ENCODE measurements at regions not wholly inside any gene's neighbourhood (a gene's known extent, or its start where the extent isn't known, plus 50 kb on each side); places are given as distances from the start of the nearest gene placed in this dataset.

GRCh38 chr5:18027241-18027867 lies 393.1 kb downstream of the TAF11L14 start:
- in situ Hi-C loops (cut with MboI; ENCODE audit: low sequenced_read_pairs) = no loop called here

- in situ Hi-C loops (cut with MboI; ENCODE audit: low sequenced_read_pairs) = no loop called here
Observed at GRCh38 chr5:18028036-18028435, 393.8 kb downstream of the TAF11L14 start.

- in situ Hi-C loops (cut with MboI; ENCODE audit: low sequenced_read_pairs) = no loop called here
Observed at GRCh38 chr5:18032744-18033143, 398.5 kb downstream of the TAF11L14 start.

DNA sequence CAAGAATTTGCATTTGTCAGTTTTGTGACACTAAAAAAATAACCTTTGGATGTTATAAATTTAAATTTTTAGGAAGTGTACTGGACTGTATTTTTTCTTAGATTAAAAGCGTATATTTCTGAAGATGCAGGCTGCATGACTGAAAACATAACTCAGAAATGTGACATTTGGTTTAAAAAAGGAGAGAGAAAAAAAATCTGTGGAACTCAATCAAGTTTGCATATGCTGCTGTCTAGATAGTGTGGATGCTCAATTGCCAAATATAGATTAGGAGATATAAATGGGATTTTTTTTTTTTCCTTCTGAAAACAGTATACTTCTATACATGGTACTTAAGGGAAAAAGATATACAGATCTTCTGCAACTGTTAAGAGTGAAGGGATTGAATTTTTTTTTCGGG lies 402.3 kb downstream of the TAF11L14 start:
- in situ Hi-C loops (cut with MboI; ENCODE audit: low sequenced_read_pairs) = no loop called here

GRCh38 chr5:18037718-18038117 lies 403.5 kb downstream of the TAF11L14 start:
- in situ Hi-C loops (cut with MboI; ENCODE audit: low sequenced_read_pairs) = no loop called here

GRCh38 chr5:18043344-18043743 lies 409.1 kb downstream of the TAF11L14 start:
- in situ Hi-C loops (cut with MboI; ENCODE audit: low sequenced_read_pairs) = no loop called here

GRCh38 chr5:18048449-18048848 lies 414.2 kb downstream of the TAF11L14 start:
- in situ Hi-C loops (cut with MboI; ENCODE audit: low sequenced_read_pairs) = no loop called here

DNA sequence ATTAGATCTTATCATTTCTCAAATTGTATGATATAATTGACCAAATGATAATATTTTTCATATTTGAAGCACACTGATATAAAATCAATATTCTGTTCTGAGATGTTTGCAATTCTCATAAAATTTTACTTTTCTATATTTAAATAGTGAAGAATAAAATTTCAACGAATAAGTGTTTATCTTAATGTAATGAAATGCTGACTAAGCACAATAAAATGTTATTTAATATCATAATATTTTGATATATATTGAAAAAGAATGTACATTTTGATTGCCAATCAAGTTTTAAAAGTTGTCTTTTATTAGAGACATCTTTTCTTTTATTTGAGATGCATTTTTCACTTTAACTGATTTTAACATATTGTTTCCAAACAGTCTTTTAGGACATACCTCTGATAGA lies 416.1 kb downstream of the TAF11L14 start:
- in situ Hi-C loops (cut with MboI; ENCODE audit: low sequenced_read_pairs) = no loop called here

DNA sequence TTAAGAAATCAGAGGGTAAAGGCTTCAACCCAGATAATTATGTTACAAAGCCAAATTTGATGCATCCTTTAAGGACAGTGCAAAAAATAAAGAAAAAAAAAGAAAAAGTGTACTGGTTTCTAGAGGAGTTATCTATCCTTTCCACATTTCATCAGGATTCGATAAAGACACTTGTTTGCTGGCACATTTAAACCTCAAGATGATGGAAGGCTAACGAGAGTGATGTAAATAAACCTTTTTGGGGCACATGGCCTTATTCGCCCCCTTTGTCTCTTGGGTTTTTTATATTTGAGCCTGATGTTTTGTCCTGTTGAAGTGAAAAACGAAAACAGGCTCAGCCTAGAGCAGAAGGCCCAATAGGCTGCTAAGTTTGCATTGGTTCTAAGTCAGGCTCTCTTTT lies 416.5 kb downstream of the TAF11L14 start:
- in situ Hi-C loops (cut with MboI; ENCODE audit: low sequenced_read_pairs) = no loop called here

- in situ Hi-C loops (cut with MboI; ENCODE audit: low sequenced_read_pairs) = no loop called here
Observed at GRCh38 chr5:18051953-18052352, 417.7 kb downstream of the TAF11L14 start.

DNA sequence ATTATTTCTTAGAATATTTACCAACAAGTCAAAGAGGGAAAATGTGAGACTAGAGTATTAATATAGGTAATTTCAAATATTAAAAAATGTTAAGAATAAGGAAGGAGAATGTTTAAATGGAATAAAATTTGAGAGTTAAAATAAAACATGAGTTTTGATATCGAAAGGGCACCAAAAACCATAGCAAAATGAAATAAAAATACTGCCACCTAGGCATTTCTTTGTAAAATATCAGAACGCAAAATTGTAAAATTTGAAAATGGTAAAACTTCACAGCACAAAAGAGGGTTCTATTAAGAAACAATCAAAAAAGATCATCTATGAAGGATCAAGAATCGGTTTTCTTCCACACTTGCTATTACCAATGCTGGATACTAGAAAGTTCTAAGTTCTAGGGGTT lies 418.3 kb downstream of the TAF11L14 start:
- in situ Hi-C loops (cut with MboI; ENCODE audit: low sequenced_read_pairs) = no loop called here

- in situ Hi-C loops (cut with MboI; ENCODE audit: low sequenced_read_pairs) = no loop called here
Observed at GRCh38 chr5:18057725-18058124, 423.5 kb downstream of the TAF11L14 start.

GRCh38 chr5:18067615-18068014 lies 433.4 kb downstream of the TAF11L14 start:
- in situ Hi-C loops (cut with MboI; ENCODE audit: low sequenced_read_pairs) = no loop called here

DNA sequence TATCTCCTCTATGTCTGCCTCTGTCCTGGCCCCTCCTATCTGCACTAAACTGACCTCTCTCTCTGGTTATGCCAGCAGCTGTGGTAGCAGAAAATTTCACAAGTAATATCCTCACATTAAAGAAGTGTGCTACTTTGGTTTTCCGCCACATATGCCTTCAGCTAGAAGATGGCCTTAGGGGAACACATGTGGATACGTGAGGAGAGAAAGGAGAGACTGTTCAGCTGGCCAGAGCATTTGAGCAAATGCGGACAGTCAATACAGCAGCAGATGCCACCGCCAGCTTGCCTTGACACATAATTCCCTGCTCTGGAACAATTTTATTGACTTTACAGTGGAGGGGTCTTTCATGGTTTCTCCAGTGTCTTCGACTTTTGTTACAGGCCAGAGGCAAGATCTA lies 434.6 kb downstream of the TAF11L14 start:
- in situ Hi-C loops (cut with MboI; ENCODE audit: low sequenced_read_pairs) = no loop called here

DNA sequence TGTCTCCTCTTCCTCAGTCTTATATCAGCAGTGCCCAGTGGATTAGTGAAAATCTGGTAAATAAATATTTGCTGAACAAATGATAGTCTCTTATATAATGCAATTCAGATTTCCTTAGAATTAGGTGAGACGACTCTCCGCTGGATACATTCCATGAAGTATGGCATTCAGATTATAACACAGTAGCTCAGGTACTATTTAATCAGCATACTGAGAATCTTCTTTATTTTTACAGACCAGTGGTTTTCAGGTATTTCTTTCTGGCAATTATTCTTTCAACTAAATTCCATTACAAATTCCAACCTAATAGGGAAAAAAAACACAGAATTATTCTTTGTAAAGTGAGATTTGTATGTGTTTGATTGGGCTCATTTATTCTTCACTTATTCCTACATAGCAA lies 435.5 kb downstream of the TAF11L14 start:
- in situ Hi-C loops (cut with MboI; ENCODE audit: low sequenced_read_pairs) = no loop called here

DNA sequence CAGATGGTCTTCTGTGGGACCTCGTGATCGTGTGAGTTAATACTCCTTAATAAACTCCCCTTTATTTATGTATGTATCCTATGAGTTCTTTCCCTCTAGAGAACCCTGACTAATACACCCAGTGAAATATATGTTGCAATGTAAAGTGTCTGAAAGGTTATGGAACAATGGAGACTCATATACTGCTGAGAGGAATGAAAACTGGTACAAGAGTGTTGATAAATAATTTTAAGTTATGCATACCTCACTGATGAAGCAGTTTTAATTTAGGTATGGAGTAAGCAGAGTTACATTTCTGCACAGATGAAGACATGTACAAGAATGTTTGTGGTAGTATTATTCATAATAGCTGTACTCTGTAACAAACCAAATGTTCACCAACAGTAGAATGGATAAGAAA lies 438.3 kb downstream of the TAF11L14 start:
- in situ Hi-C loops (cut with MboI; ENCODE audit: low sequenced_read_pairs) = no loop called here

GRCh38 chr5:18074961-18075360 lies 440.7 kb downstream of the TAF11L14 start:
- in situ Hi-C loops (cut with MboI; ENCODE audit: low sequenced_read_pairs) = no loop called here

DNA sequence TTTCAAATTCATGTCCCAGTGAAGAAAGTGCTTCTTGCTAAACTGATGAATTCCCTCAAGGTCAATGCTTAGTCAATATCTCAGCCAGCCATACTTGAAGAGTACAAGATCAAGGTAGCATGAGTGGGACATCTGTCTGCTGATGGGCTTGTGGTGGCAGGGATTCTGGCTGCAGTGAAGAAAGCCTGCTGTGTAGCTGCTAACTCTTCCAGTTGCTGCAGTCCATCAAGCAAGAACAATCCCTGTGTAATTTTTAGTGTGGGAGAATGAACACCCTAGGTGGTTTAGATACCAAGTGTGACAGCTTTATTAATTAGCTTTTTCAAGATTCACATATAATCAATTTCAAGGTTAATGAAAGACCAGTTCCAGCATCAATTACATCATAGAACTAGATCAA lies 443.9 kb downstream of the TAF11L14 start:
- in situ Hi-C loops (cut with MboI; ENCODE audit: low sequenced_read_pairs) = no loop called here

GRCh38 chr5:18079831-18080230 lies 445.6 kb downstream of the TAF11L14 start:
- in situ Hi-C loops (cut with MboI; ENCODE audit: low sequenced_read_pairs) = no loop called here

- in situ Hi-C loops (cut with MboI; ENCODE audit: low sequenced_read_pairs) = no loop called here
Observed at GRCh38 chr5:18088020-18088579, 453.8 kb downstream of the TAF11L14 start.

DNA sequence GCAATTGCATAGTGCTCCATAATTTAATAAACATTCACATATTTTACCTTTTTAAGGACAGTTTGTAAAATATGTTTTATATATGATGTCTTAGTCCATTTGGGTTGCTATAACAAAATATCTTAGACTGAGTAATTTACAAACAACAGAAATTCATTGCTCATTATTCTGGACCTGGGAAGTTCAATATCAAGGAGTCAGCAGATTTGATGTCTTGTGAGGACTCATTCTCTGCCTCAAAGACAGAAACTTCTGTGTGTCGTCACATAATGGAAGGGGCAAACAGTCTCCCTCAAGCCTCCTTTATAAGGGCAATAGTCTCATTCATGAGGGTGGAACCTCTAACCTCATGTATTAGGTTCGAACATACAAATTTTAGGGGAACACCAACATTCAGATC lies 455.9 kb downstream of the TAF11L14 start:
- in situ Hi-C loops (cut with MboI; ENCODE audit: low sequenced_read_pairs) = no loop called here

- in situ Hi-C loops (cut with MboI; ENCODE audit: low sequenced_read_pairs) = no loop called here
Observed at GRCh38 chr5:18091142-18091541, 456.9 kb downstream of the TAF11L14 start.

- in situ Hi-C loops (cut with MboI; ENCODE audit: low sequenced_read_pairs) = no loop called here
Observed at GRCh38 chr5:18091758-18092157, 457.5 kb downstream of the TAF11L14 start.
